ENCODE measurements at regions not wholly inside any gene's neighbourhood (a gene's known extent, or its start where the extent isn't known, plus 50 kb on each side); places are given as distances from the start of the nearest gene placed in this dataset.

- peaks cover 7% of the 10 kb centered on the region for H3K4me1 ChIP-seq (ENCODE audit: insufficient read depth)
- no peak overlapping the region for H3K4me3 ChIP-seq
- H3K9me2 ChIP-seq (ENCODE audit: insufficient read depth): no peaks in the 10 kb centered on the region
- no peak overlapping the region for H3K27ac ChIP-seq
- no peak overlapping the region for H2AFZ ChIP-seq
- H3K36me3 ChIP-seq (ENCODE audit: low read depth): no peaks in the 10 kb centered on the region
- H3K9me3 ChIP-seq (ENCODE audit: low read depth): no peaks in the 10 kb centered on the region
- H3K9ac ChIP-seq: no peak overlapping the region
- no peak overlapping the region for H3K4me2 ChIP-seq (ENCODE audit: unreplicated experiment)
- no peaks in the 10 kb centered on the region for H4K20me1 ChIP-seq (ENCODE audit: insufficient read depth)
- no peak for TF ChIP-seq EZH2phosphoT487 (IDR thresholded peaks at IDR 0.05; ENCODE audit: insufficient read depth, low read depth)
- TF ChIP-seq EZH2 (IDR thresholded peaks at IDR 0.05; ENCODE audit: insufficient read depth, poor library complexity, severe bottlenecking): no peak
- 48% methylated on average over 5 of the region's 5 CpGs for WGBS, 2 experiments (ENCODE audit: low coverage in 1 of 2, low lambda C conversion rate in 2 of 2, missing lambda C conversion rate in 2 of 2)
- DNase-seq: no peak
- in situ Hi-C loops (cut with MboI): no loop called here
- no peaks in the 10 kb centered on the region for H3K79me2 ChIP-seq (ENCODE audit: insufficient read depth)
- no peaks in the 10 kb centered on the region for H3F3A ChIP-seq (ENCODE audit: insufficient read depth)
- 0 out of 2 replicates have a peak, but pooled peaks cover 3% of the 10 kb centered on the region for H3K27me3 ChIP-seq (replicated peaks; ENCODE audit: insufficient read depth)
These were observed 119.4 kb upstream of the SORBS2 start for GRCh38 chr4:185931375-185931774.

- Histone ChIP-seq H3F3A (ENCODE audit: insufficient read depth) (no peaks in the 10 kb centered on the region), H3K27me3 (replicated peaks; ENCODE audit: insufficient read depth) (0 out of 2 replicates have a peak, but pooled peaks cover 3% of the 10 kb centered on the region), H4K20me1 (ENCODE audit: insufficient read depth) (no peaks in the 10 kb centered on the region), H3K36me3 (ENCODE audit: low read depth) (no peaks in the 10 kb centered on the region), H3K4me1 (ENCODE audit: insufficient read depth) (peaks cover 7% of the 10 kb centered on the region), H3K79me2 (ENCODE audit: insufficient read depth) (no peaks in the 10 kb centered on the region), H3K4me2 (ENCODE audit: unreplicated experiment) (no peak overlapping the region), H3K9ac (no peak overlapping the region), H3K9me3 (ENCODE audit: low read depth) (no peaks in the 10 kb centered on the region), H3K27ac (no peak overlapping the region), H3K4me3 (no peak overlapping the region), H3K9me2 (ENCODE audit: insufficient read depth) (no peaks in the 10 kb centered on the region), H2AFZ (no peak overlapping the region)
- in situ Hi-C loops (cut with MboI): no loop called here
- no peak for DNase-seq
- 32 to 36% methylated on average over 3 of the region's 3 CpGs for WGBS, 2 experiments (ENCODE audit: low coverage in 1 of 2, low lambda C conversion rate in 2 of 2, missing lambda C conversion rate in 2 of 2)
- no peak for TF ChIP-seq EZH2phosphoT487 (IDR thresholded peaks at IDR 0.05; ENCODE audit: insufficient read depth, low read depth)
- no peak for TF ChIP-seq EZH2 (IDR thresholded peaks at IDR 0.05; ENCODE audit: insufficient read depth, poor library complexity, severe bottlenecking)
These were observed 120.0 kb upstream of the SORBS2 start for GRCh38 chr4:185931986-185932385.

- H3F3A ChIP-seq (ENCODE audit: insufficient read depth): no peaks in the 10 kb centered on the region
- H3K9me2 ChIP-seq (ENCODE audit: insufficient read depth): no peaks in the 10 kb centered on the region
- WGBS, 2 experiments (ENCODE audit: low coverage in 1 of 2, low lambda C conversion rate in 2 of 2, missing lambda C conversion rate in 2 of 2): 70 to 71% methylated on average over 5 of the region's 5 CpGs
- peak overlapping the region; percentile 2 for H3K4me2 ChIP-seq (ENCODE audit: unreplicated experiment)
- no peaks in the 10 kb centered on the region for H3K36me3 ChIP-seq (ENCODE audit: low read depth)
- no peak overlapping the region for H3K4me3 ChIP-seq
- no peak for DNase-seq
- no peaks in the 10 kb centered on the region for H3K9me3 ChIP-seq (ENCODE audit: low read depth)
- H3K27me3 ChIP-seq (replicated peaks; ENCODE audit: insufficient read depth): 0 out of 2 replicates have a peak, but pooled peaks cover 3% of the 10 kb centered on the region
- peak overlapping the region; percentile 57 for H3K27ac ChIP-seq
- in situ Hi-C loops (cut with MboI): no loop called here
- peak overlapping the region; percentile 30; the same call in 1 of the 2 replicates for H3K9ac ChIP-seq
- peak overlapping the region; percentile 24; the same call in 1 of the 2 replicates for H2AFZ ChIP-seq
- H3K79me2 ChIP-seq (ENCODE audit: insufficient read depth): no peaks in the 10 kb centered on the region
- no peaks in the 10 kb centered on the region for H4K20me1 ChIP-seq (ENCODE audit: insufficient read depth)
- no peak for TF ChIP-seq EZH2phosphoT487 (IDR thresholded peaks at IDR 0.05; ENCODE audit: insufficient read depth, low read depth)
- peaks cover 7% of the 10 kb centered on the region for H3K4me1 ChIP-seq (ENCODE audit: insufficient read depth)
These were observed 120.5 kb upstream of the SORBS2 start for GRCh38 chr4:185932491-185932890.

- Histone ChIP-seq H3K36me3 (ENCODE audit: low read depth) (no peaks in the 10 kb centered on the region), H3K4me2 (ENCODE audit: unreplicated experiment) (no peak overlapping the region), H3K4me3 (no peak overlapping the region), H2AFZ (peak overlapping the region; percentile 24; the same call in 1 of the 2 replicates), H3K27me3 (replicated peaks; ENCODE audit: insufficient read depth) (0 out of 2 replicates have a peak, but pooled peaks cover 3% of the 10 kb centered on the region), H4K20me1 (ENCODE audit: insufficient read depth) (no peaks in the 10 kb centered on the region), H3K9me3 (ENCODE audit: low read depth) (no peaks in the 10 kb centered on the region), H3K9ac (no peak overlapping the region), H3K27ac (peak overlapping the region; percentile 57), H3K4me1 (ENCODE audit: insufficient read depth) (peaks cover 7% of the 10 kb centered on the region), H3F3A (ENCODE audit: insufficient read depth) (no peaks in the 10 kb centered on the region), H3K9me2 (ENCODE audit: insufficient read depth) (no peaks in the 10 kb centered on the region), H3K79me2 (ENCODE audit: insufficient read depth) (no peaks in the 10 kb centered on the region)
- DNase-seq: peak; percentile 80
- WGBS, 2 experiments (ENCODE audit: low coverage in 1 of 2, low lambda C conversion rate in 2 of 2, missing lambda C conversion rate in 2 of 2): 29 to 31% methylated on average over 8 of the region's 8 CpGs
- TF ChIP-seq EZH2 (IDR thresholded peaks at IDR 0.05; ENCODE audit: insufficient read depth, poor library complexity, severe bottlenecking) (no peak), EZH2phosphoT487 (IDR thresholded peaks at IDR 0.05; ENCODE audit: insufficient read depth, low read depth) (no peak)
- in situ Hi-C loops (cut with MboI): no loop called here
These were observed 121.1 kb upstream of the SORBS2 start for GRCh38 chr4:185933078-185933581.

Data from GM23248 (cell line).